ENCODE measurements at regions not wholly inside any gene's neighbourhood (a gene's known extent, or its start where the extent isn't known, plus 50 kb on each side); places are given as distances from the start of the nearest gene placed in this dataset.

- intact Hi-C loops (cut with micrococcal nuclease) (no loop called here), in situ Hi-C loops (cut with MboI) (no loop called here)
- no peaks in the 10 kb centered on the region for H3K36me3 ChIP-seq (ENCODE audit: control insufficient read depth, insufficient read depth, low read length)
- H3K4me2 ChIP-seq (ENCODE audit: insufficient read depth, low read length): no peak overlapping the region
- BruUV-seq (replicated peaks): no TSS peak
- CTCF ChIA-PET (ENCODE audit: low intra/inter-chr PET ratio): no interaction called here
- ATAC-seq (no peak), DNase-seq (ENCODE audit: extremely low read depth in 1 of 4, low spot score in 3 of 4) (no peak), FAIRE-seq (no peak)
- POLR2A ChIA-PET: no interaction called here
- H3K27me3 ChIP-seq (ENCODE audit: control insufficient read depth in 2 of 2, insufficient read depth in 2 of 2, low read length in 2 of 2): peaks cover 0 to 36% of the 10 kb centered on the region in 2 experiments; a peak in 2 of 5 replicates
- TF ChIP-seq NFIC (IDR thresholded peaks at IDR 0.05): no peak
- no peak for TF ChIP-seq IRF1 (CRISPR knock-in tag; IDR thresholded peaks at IDR 0.05; ENCODE audit: borderline replicate concordance)
- TF ChIP-seq ZNF217 (CRISPR knock-in tag; IDR thresholded peaks at IDR 0.05): no peak
- TF ChIP-seq CTBP1 (IDR thresholded peaks at IDR 0.05; ENCODE audit: borderline replicate concordance): no peak
- TF ChIP-seq SIN3A (IDR thresholded peaks at IDR 0.05; ENCODE audit: borderline replicate concordance in 2 of 2, control insufficient read depth in 1 of 2, low read depth in 2 of 2, low read length in 2 of 2): no peak
- no peak for TF ChIP-seq SP2 (IDR thresholded peaks at IDR 0.05; ENCODE audit: extremely low read depth, low read depth, low read length, poor library complexity, severe bottlenecking)
- TF ChIP-seq ZFP1 (CRISPR knock-in tag; IDR thresholded peaks at IDR 0.05): no peak
- TF ChIP-seq CGGBP1 (CRISPR knock-in tag; IDR thresholded peaks at IDR 0.05): no peak
- no peak for TF ChIP-seq SRSF9 (IDR thresholded peaks at IDR 0.05; ENCODE audit: borderline replicate concordance, low read depth, low read length)
- no peaks in the 10 kb centered on the region for H4K20me1 ChIP-seq (replicated peaks; ENCODE audit: control insufficient read depth, insufficient read depth, low read length)
- H3K9ac ChIP-seq (ENCODE audit: insufficient read depth in 1 of 2, low read depth in 2 of 2, low read length in 2 of 2): no peak overlapping the region
- H3K4me1 ChIP-seq (replicated peaks in 1 of 2; ENCODE audit: control insufficient read depth in 2 of 2, insufficient read depth in 2 of 2, low read length in 2 of 2): no peaks in the 10 kb centered on the region
- no peak overlapping the region for H3K4me3 ChIP-seq
- H3K79me2 ChIP-seq (ENCODE audit: control insufficient read depth, insufficient read depth, low read length): no peaks in the 10 kb centered on the region
- 0% methylated on average over 3 of the region's 4 CpGs for WGBS (ENCODE audit: insufficient coverage, low coverage, missing lambda C conversion rate)
- H2AFZ ChIP-seq (ENCODE audit: low read depth, low read length): no peak overlapping the region
- no peaks in the 10 kb centered on the region for H3K9me3 ChIP-seq (replicated peaks; ENCODE audit: control insufficient read depth, insufficient read depth, low read depth, low read length)
- H3K27ac ChIP-seq (ENCODE audit: extremely low read depth, low read depth, low read length): no peak overlapping the region
- no peaks in the 10 kb centered on the region for H3K9me1 ChIP-seq (ENCODE audit: control insufficient read depth, insufficient read depth, low read length)
Observed at GRCh38 chr11:119880143-119880542, 151.1 kb upstream of the NECTIN1 start.

Data from K562 (cell line).